HG03064 (cell line): ENCODE measurements at regions not wholly inside any gene's neighbourhood (a gene's known extent, or its start where the extent isn't known, plus 50 kb on each side); places are given as distances from the start of the nearest gene placed in this dataset.
"Not testable (repeated sequence)": the region's sequence is repeated elsewhere in the genome, so short reads cannot be mapped to it uniquely, and the experiment has no call there.

Source experiments
- ATAC-seq: cut with Tn5 transposase; IDR thresholded peaks from one replicate; pipeline ENCODE4 v1.9.1; 2021; ENCODE audit warnings: low read depth; ENCODE audit not compliant: unreplicated experiment

GRCh38 chr9:81372628-81373191 is 316.6 kb downstream of the TLE1 start:
- no peak for ATAC-seq

GRCh38 chr9:81371824-81372223 is 317.5 kb downstream of the TLE1 start:
- no peak for ATAC-seq

GRCh38 chr9:81370650-81371049 is 318.7 kb downstream of the TLE1 start:
- no peak for ATAC-seq

- no peak for ATAC-seq
These were observed 319.3 kb downstream of the TLE1 start for GRCh38 chr9:81370096-81370495.

- no peak for ATAC-seq
These were observed 320.2 kb downstream of the TLE1 start for GRCh38 chr9:81369121-81369520.

- ATAC-seq: no peak
These were observed 325.3 kb downstream of the TLE1 start for GRCh38 chr9:81363916-81364480.

GRCh38 chr9:81361296-81361695 is 328.1 kb downstream of the TLE1 start:
- no peak for ATAC-seq

- no peak for ATAC-seq
These were observed 338.2 kb downstream of the TLE1 start for GRCh38 chr9:81351166-81351565.

- ATAC-seq: no peak
These were observed 345.0 kb downstream of the TLE1 start for GRCh38 chr9:81344366-81344765.

- ATAC-seq: no peak
These were observed 353.4 kb downstream of the TLE1 start for GRCh38 chr9:81335879-81336421.

GRCh38 chr9:81321551-81321950 is 367.8 kb downstream of the TLE1 start:
- ATAC-seq: no peak

- ATAC-seq: no peak
These were observed 368.4 kb downstream of the TLE1 start for GRCh38 chr9:81320909-81321482.

GRCh38 chr9:81318571-81318970 is 370.8 kb downstream of the TLE1 start:
- ATAC-seq: no peak

GRCh38 chr9:81317939-81318338 is 371.4 kb downstream of the TLE1 start:
- no peak for ATAC-seq

GRCh38 chr9:81317223-81317622 is 372.1 kb downstream of the TLE1 start:
- no peak for ATAC-seq

- no peak for ATAC-seq
These were observed 374.9 kb downstream of the TLE1 start for GRCh38 chr9:81314490-81314889.

- ATAC-seq: no peak
These were observed 375.5 kb downstream of the TLE1 start for GRCh38 chr9:81313877-81314276.

GRCh38 chr9:81312346-81312745 is 377.0 kb downstream of the TLE1 start:
- no peak for ATAC-seq

GRCh38 chr9:81308404-81308803 is 380.9 kb downstream of the TLE1 start:
- no peak for ATAC-seq

- not testable (repeated sequence) for ATAC-seq
These were observed 381.6 kb downstream of the TLE1 start for GRCh38 chr9:81307791-81308190.

- ATAC-seq: no peak
These were observed 383.7 kb downstream of the TLE1 start for GRCh38 chr9:81305561-81306182.

- ATAC-seq: no peak
These were observed 385.7 kb downstream of the TLE1 start for GRCh38 chr9:81303658-81304057.
